ENCODE measurements at regions not wholly inside any gene's neighbourhood (a gene's known extent, or its start where the extent isn't known, plus 50 kb on each side); places are given as distances from the start of the nearest gene placed in this dataset.

- DNase-seq (ENCODE audit: low read depth), result no peak
- no peak for TF ChIP-seq CTCF (IDR thresholded peaks at IDR 0.05; ENCODE audit: insufficient read depth, low read depth, low read length, missing control alignments)
- H3K4me3 ChIP-seq (ENCODE audit: low read length), result no peak overlapping the region
Observed at GRCh38 chr15:87340370-87340769, 916.2 kb downstream of the NTRK3 start.

GRCh38 chr15:87326269-87326668 lies 930.3 kb downstream of the NTRK3 start:
- no peak overlapping the region for H3K4me3 ChIP-seq (ENCODE audit: low read length)
- DNase-seq (ENCODE audit: low read depth), result no peak
- no peak for TF ChIP-seq CTCF (IDR thresholded peaks at IDR 0.05; ENCODE audit: insufficient read depth, low read depth, low read length, missing control alignments)

GRCh38 chr15:87322870-87323269 lies 933.7 kb downstream of the NTRK3 start:
- DNase-seq (ENCODE audit: low read depth), result no peak
- TF ChIP-seq CTCF (IDR thresholded peaks at IDR 0.05; ENCODE audit: insufficient read depth, low read depth, low read length, missing control alignments), result no peak
- no peak overlapping the region for H3K4me3 ChIP-seq (ENCODE audit: low read length)

GRCh38 chr15:87322265-87322664 lies 934.3 kb downstream of the NTRK3 start:
- no peak overlapping the region for H3K4me3 ChIP-seq (ENCODE audit: low read length)
- TF ChIP-seq CTCF (IDR thresholded peaks at IDR 0.05; ENCODE audit: insufficient read depth, low read depth, low read length, missing control alignments), result no peak
- DNase-seq (ENCODE audit: low read depth), result no peak

GRCh38 chr15:87317900-87318299 lies 938.6 kb downstream of the NTRK3 start:
- TF ChIP-seq CTCF (IDR thresholded peaks at IDR 0.05; ENCODE audit: insufficient read depth, low read depth, low read length, missing control alignments), result no peak
- DNase-seq (ENCODE audit: low read depth), result no peak
- no peak overlapping the region for H3K4me3 ChIP-seq (ENCODE audit: low read length)

GRCh38 chr15:87312221-87312620 lies 944.3 kb downstream of the NTRK3 start:
- no peak for TF ChIP-seq CTCF (IDR thresholded peaks at IDR 0.05; ENCODE audit: insufficient read depth, low read depth, low read length, missing control alignments)
- no peak overlapping the region for H3K4me3 ChIP-seq (ENCODE audit: low read length)
- no peak for DNase-seq (ENCODE audit: low read depth)

GRCh38 chr15:87300146-87300545 lies 956.4 kb downstream of the NTRK3 start:
- DNase-seq (ENCODE audit: low read depth), result no peak
- no peak for TF ChIP-seq CTCF (IDR thresholded peaks at IDR 0.05; ENCODE audit: insufficient read depth, low read depth, low read length, missing control alignments)
- H3K4me3 ChIP-seq (ENCODE audit: low read length), result no peak overlapping the region

All from epithelial cell of esophagus (primary cell).